HG03571 (cell line): ENCODE measurements at regions not wholly inside any gene's neighbourhood (a gene's known extent, or its start where the extent isn't known, plus 50 kb on each side); places are given as distances from the start of the nearest gene placed in this dataset.
"Not testable (repeated sequence)": the region's sequence is repeated elsewhere in the genome, so short reads cannot be mapped to it uniquely, and the experiment has no call there.

Source experiments
- ATAC-seq: cut with Tn5 transposase; IDR thresholded peaks from one replicate; pipeline ENCODE4 v1.9.1; 2021; ENCODE audit not compliant: unreplicated experiment

DNA sequence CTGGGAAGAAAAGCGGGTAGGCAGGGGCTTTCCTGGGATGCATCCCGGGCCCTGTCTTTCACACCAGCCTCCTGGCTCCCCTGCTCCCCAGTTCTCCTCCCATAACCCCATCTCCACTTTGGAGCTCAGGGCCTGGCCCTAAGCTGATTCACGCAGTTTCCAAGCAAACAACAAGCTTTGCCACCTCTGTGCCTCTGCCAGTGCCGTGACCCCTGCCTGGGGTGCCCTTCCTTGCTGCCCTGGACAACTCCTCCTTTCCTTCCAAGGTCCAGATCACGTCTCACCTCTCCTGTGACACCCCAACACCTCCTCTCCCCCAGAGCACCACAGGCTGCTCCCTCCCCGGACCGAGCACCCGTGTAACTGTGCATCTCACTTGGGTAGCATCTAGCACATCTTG is 184.5 kb downstream of the NPIPB11 start:
- ATAC-seq, result not testable (repeated sequence)

DNA sequence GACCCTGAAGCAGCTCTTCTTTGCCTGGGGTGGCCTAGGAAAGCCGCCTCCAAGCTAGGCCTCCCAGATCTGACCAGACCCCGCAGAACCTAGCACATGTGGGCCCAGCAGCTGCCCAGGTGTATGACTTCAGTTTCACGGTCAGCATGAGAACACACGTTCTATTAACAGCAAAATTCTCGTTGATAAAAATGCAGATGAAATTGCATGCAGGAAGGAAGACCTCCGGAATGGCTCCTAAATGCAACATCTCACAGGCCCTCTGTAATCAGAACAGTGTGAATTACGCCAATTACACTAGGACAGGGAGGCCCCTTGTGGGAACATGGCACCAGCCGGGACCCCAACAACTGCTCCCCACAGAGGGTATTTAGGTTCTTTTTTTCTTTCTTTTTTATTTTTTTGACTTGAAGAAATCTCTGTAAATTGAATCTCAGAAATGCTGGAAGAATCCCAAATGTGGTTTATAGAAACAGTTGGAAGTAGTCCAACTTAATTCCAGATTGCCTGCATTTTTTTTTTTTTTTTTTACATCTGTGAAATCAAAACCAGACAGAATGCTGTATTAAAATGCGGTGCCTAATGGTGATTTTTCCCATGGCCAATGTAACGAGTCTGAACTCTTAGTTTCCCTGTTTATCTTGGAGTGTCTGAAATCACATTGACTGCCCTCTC is 185.1 kb downstream of the NPIPB11 start:
- not testable (repeated sequence) for ATAC-seq

DNA sequence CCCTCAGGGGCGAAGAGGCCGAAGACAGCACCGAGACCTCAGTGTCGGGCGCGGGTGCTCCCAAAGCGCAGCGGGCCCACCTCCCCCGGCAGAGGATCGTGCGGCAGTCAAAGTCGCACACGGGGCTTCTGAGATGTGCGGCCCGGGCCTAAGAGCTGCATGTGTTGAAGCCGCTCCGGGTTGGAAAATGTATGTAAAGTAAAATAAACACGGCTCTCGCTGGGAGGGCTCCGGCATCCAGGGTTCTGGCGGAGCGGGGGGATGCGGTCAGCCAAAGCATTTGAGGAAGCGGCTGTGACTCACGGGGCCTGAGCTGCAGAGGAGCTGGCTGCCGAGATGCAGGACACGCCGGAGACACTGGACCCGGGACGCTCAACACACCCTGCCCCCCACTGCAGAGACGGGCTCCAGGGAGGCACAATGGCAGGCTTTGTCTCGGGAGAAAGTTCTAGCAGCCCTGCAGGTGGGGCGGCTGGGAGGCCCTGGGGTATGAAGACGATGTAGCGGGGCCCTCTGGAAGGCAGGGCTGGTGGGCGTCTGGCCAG is 185.8 kb downstream of the NPIPB11 start:
- ATAC-seq, result not testable (repeated sequence)

DNA sequence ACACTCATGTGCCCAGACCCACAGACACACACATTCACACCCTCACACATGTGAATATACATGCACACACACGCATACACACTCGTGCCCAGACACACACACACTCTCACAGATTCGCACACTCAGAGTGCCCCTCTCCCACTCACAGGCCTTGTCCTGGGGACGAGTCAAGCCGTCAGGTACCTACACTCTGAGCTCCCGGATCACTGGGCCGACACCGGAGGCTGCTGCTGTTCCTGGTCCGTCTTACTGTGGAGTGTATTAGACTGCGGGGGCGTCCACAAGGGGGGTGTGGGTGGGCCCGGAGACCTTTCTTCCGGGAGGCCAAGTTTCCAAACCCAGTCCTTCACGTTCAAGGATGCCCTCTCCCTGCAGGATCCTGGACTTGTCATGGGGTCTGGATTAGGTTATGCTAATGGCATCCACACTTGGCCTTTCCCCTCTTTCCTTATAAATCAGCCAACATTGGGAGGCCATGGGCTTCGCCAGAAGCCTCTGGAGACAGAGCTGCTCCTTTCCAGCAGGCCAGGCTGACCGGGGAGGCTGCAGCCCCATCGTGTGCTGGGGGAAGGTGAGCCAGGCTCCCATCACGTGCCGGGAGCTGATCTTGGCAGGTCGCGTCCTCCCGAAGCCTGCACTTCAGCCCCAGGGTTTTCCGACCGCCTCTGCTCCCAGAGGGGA is 186.4 kb downstream of the NPIPB11 start:
- not testable (repeated sequence) for ATAC-seq

DNA sequence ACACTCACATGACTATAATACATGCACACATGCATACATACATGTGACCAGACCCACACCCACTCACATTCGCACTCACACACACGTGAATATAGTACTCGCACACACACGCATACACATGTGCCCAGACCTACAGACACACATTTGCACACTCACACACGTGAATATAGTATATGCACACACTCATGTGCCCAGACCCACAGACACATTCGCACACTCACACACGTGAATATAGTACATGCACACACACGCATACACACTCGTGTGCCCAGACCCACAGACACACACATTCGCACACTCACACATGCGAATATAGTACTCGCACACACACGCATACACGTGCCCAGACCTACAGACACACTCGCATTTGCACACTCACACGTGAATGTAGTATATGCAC is 186.9 kb downstream of the NPIPB11 start:
- not testable (repeated sequence) for ATAC-seq

DNA sequence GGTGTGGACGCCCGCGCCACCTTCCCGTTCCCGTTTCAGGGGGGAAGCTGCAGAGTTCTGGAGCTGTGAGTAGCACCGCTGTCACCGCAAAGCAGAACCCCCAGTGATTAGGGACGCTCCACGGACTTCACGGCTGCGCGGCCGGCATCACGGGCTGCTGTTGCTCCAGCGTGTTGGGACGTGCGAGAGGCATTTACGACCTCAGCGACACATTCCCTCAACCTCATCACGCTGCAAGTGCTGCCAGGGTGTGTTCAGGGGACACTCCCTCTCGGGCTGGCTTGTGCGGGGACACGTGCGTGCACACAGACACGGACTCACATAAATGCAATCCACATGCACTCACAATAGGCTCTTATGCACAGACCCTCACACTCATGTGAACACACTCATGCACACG is 187.9 kb downstream of the NPIPB11 start:
- ATAC-seq, result not testable (repeated sequence)

DNA sequence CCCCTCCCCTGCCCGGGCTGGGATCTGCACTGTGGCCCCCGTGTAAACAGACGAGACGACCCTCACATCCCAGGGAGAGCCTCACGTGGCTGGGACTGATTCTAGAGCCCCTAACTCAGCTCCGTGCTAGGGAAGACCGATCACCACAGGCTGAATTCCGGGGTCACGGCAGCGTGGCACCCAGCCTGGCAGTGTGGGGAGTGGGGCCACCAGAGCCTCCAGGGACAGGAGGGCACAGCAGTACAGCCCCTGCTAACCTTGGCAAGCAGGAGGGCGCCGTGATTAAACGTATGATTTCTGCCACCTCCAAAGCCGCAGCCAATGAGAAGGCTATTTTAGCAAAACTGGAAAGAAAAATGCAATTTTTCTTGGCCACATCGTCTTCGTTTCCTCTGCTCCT is 188.3 kb downstream of the NPIPB11 start:
- not testable (repeated sequence) for ATAC-seq

DNA sequence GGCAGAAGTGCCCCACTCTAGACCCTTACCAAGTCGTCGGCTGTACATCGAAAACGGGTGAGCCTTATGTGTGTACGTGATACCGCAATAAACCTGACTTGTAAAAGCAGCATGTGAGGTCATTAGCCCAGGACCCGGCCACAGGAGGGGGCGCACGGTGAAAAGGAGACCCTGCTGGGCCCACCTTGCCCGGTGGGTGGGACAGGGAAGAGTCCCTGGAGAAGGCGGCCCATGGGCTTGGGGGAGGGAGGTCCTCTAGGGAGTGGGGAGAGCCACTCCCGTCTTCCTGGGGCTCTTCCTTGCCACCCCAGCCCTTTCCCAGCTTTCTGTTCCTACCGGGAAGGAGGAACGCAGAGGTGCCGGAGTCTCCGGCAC is 188.8 kb downstream of the NPIPB11 start:
- not testable (repeated sequence) for ATAC-seq

DNA sequence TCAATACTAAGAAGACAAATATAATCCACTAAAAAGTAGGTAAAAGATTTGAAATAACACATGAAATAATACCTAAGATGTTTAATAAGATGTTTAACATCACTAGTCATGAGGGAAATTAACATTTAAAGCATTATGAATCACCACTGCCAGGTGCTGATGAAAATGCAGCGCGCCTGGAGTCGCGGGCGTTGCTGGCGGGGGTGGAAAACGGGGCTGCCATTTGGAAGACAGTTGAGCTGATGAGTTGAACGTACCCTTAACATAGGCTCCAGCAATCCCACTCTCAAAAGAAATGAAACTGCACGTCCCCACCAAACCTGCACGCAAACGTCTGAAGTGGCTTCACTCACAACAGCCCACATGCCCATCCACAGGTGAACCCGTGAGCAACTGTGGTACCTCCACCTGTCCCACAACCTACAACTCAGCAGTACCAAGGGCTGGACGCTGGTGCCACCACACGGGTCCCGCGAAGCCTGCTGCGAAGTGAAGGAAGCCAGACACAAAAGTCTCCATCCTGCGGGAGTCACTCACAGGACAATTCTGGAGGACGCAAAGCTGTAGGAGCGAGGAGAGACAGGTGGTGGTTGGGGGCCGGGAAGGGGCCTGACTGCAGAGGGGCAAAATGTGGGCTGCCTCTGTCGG is 189.3 kb downstream of the NPIPB11 start:
- ATAC-seq, result not testable (repeated sequence)

DNA sequence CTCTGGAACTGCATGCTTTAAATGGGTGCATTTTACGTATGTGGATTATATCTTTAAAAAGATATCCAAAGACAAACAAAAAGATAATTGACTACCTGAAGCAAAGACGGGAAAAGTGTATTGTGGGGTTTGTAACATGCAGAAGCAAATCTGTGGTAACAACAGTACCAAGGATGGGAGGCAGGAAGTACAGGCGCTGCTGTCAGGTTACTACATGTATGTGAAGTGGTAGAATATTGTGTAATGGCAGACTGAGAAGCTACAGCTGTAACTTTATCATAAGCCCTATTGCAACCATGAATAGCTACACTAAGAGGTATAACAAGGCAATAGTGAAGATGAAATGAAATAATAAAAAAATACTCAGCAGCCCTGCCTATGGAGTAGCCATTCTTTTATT is 192.7 kb downstream of the NPIPB11 start:
- not testable (repeated sequence) for ATAC-seq

DNA sequence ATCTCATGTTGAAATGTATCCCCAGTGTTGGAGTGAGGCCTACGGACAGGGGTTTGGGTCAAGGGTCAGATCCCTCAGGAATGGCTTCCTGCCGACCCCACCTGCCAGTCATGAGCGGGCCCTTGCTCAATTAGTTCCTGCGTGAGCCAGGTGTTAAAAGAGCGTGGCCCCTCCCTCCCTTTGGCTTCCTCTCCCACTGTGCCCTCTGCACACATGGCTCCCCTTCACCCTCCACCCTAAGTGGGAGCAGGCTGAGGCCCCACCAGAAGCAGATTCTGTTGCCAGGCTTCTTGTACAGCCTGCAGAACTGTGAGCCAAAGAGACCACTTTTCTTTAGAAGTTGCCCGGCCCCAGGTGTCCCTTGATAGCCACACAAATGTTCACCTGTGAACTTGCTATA is 193.3 kb downstream of the NPIPB11 start:
- ATAC-seq, result not testable (repeated sequence)

DNA sequence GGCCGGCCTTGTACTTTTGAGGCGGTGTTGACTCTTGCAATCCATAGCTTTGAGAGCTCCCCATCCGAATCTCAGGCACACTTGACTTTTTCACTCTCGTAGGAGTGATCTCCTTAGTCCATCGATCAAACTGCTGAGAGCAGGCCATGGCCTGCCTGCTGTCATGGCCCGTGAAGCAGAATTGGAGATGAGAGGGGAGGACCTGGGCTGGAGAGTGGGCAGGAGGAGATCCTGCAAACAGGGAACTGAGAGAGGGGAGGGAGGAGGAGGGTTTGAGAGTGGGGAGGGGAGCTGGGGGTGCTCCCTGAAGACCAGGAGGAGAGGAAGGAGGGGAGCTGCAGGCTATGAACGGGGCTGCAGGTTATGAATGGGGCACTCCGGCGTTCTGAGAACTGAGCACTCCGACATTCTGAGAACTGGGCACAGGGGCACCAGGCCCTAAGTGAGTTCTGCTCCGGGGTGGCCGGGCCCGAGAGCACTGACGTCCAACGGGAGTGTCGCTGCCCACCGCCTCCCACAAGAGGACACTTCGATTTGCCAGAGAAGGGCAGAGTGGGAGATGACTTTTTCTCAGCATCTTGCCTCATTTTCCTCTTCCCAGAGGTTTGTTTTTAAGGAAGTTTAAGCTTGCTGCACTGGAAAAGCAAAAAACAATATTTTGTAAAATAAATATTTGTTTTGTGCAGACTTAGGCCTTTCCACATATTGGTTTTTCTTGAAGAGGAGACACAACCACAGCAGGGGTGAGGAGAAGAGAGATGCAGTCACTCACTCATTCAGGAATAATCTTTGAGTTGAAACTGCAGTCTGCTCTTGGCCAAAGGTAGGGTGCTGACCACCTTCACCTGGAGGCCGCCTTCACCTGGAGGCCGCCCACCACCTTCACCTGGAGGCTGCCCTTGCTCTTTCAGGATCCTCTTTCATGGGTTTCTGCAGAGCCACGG is 194.2 kb downstream of the NPIPB11 start:
- not testable (repeated sequence) for ATAC-seq

DNA sequence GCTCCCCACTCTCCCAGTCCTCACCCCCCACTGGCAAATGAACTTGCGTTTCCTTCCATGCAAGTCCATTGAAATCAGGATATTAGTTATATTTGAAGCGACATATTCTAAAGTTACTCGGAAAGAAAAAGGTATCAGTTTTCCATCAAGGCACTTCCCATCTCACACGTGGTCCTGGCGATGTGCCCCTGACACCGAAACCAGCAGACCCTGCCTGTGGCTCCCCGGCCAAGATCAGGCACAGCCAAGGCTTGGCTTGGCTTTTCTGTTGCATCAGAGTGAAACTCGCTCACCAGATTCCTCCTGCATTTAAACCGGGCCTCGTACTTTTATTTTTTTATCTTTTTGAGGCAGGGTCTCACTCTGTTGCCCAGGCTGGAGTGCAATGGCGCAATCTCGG is 195.1 kb downstream of the NPIPB11 start:
- not testable (repeated sequence) for ATAC-seq

DNA sequence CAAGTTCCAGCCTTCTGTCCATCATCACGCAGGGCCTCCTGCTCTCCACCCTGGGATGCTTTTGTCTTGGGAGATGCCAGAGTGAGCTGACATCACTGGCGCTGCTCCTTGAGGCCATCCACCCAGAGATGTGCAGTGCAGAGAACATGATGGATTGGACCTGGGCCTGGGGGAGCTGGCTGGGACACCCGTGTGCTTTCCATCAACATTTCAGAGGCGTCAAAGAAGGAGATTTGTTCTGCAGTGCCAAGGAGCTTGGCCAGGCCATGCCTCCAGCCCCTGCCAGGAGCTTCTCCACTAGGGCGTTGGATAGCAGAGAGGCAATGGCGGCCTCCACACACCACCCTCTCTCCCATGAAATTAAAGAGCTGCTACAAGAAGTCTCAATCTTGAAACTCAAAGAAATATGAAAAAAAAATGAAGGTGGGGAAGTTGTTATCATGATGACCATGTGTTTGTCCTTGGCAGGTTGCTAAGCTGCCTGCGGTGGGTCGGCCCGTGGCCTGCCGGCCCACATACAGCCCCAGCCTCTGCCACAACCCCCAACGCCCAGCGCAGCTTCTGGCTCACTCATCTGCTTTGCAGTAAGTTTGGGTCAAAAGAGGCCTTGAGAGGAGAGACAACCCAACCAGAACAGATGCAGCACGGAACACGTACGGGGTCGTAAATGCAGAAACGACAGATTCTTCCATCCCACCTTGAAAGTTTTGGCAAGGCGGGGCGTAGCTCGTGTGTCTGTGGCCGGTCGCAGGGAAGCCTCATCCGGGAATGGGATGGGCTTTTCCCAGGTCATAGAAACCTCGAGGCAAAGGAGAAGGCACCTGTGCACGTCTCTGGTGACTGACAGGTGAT is 196.0 kb downstream of the NPIPB11 start:
- not testable (repeated sequence) for ATAC-seq

DNA sequence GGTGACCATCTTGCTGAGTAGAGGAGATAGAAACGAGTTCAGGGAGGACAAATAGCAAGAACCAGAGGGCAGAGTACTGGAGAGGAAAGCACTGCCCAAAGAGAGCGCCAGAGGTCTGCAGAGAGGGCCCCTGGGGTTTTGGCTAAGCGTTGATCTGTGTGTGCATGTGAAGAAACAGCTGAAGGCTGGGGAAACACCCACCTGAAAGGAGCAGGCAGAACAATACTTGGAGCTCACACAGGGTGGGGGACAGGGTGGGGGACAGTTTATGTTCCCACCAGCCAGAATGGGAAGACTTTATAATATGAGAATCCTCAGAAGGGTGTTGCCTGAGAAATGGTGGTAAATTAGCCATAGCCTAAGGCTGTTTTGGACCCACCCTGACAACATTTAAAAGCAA is 200.4 kb downstream of the NPIPB11 start:
- not testable (repeated sequence) for ATAC-seq

DNA sequence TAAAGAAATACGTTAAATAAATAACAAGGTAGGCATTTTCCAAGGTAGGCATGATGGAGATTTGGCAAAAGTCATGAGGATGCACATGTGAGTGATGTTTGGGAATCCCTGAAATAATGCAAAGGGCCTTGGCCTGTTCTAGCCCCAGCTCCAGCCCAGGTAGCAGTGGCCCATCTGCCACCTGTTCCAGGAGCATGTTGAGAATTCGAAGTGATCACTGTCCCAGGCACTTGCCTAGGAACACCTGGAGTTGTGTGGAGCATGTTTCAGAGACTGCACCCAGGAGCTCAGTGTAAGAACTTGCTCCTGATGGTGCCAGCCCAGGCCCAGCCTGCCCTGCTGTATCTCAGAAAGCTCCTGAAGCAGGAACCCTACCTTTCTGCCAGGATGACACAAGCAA is 201.4 kb downstream of the NPIPB11 start:
- ATAC-seq, result not testable (repeated sequence)

DNA sequence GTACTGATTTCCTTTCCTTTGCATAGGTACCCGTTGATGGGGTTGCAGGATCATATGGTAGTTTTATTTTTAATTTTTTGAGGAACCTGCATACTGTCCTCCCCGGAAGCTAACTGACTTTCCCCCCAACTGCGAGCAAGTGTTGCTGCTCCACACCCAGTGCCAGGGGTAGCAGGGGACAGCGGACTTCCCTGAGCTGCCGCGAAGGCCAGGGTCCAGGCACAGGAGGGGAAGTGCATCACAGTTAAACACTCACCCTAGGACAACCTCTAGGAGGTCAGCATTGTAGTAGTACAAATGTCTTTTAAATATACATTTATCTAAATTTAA is 201.7 kb downstream of the NPIPB11 start:
- ATAC-seq, result no peak

DNA sequence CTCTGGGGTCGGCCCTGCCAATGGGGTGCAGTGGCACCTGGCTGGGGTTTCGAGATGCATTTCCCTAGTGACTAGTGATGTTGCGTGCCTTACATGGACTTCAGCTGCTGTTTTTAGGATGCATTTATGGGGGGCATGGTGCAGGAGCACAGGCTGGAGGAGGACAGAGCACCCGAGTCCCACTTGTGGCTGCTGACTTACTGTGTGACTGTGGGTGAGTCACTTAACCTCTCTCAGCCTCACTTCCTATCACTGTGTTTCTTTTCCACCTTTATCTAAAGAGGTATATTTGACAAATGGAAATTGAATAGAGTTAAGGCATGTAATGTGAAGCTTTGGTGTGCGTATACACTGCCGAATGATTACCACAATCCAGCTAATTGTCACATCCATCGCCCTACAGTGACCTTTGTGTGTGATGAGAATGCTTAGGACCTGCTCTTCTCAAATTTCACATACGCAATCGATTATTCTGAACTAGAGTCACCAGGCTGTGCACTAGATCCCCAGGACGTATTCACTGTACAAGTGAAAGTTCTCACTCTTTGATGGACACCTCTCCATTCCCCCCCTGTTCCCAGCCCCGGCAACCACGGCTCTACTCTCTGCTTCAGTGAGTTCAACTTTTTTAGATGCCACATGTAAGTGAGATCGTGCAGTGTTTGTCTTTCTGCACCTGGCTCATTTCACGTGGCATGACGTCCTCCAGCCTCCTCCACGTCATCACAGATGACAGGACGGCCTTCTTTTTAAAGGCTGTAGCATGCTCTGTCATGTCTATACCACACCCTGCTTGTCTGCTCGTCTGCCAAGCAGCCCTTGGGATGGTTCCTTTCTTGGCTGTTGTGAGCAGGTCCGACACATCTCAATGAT is 202.3 kb downstream of the NPIPB11 start:
- not testable (repeated sequence) for ATAC-seq
